ENCODE measurements at regions not wholly inside any gene's neighbourhood (a gene's known extent, or its start where the extent isn't known, plus 50 kb on each side); places are given as distances from the start of the nearest gene placed in this dataset.
A peak's percentile ranks its signal among the peaks of the same experiment; 100 is the strongest.

DNA sequence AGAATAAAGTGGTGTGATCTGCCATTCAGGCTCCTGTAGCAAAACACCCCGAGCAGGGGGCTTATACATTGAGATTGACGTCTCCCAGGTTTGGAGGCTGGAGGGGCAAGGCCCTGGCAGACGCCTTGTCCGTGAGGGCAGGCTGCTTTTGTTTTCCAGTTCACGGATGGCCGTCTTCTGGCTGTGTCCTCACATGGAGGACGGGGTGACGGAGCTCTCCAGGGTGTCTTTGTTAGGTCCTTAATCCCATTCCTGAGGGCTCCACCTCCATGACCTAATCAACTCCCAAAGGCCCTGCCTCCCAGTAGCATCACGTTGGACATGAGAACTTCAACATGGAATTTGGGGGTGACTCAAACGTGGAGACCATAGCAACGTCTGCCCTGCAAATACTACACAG is 147.7 kb downstream of the KIF26A start:
- Histone ChIP-seq H3K27me3 (ENCODE audit: insufficient read depth, low read length) (peaks cover 6% of the 10 kb centered on the region), H3K4me3 (ENCODE audit: low read length) (no peak overlapping the region), H3K9me3 (ENCODE audit: low read length) (no peaks in the 10 kb centered on the region), H3K36me3 (ENCODE audit: insufficient read depth, low read length) (no peaks in the 10 kb centered on the region), H2AFZ (ENCODE audit: low read depth, low read length) (no peak overlapping the region), H3K4me1 (ENCODE audit: insufficient read depth, low read length) (peaks cover 4% of the 10 kb centered on the region)

DNA sequence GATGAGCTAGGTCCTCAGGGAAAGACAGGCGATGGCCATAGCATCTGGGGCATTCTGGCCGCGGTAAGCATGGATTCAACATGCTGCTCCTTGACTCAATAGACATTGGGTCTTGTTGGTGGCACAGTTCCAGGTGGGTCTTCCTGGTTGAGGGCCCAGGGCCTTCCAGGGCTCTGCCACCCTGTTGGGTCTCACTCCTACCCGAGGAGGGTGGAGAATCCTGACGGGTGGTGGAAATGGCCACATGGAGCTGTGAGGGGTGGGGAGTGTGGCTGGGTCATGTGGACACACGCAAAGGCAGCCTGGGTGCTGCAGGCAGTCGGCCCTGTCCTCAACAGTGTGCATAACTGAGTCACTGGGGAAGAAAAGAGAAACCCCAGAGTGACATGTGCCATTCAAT is 148.1 kb downstream of the KIF26A start:
- Histone ChIP-seq H3K4me1 (ENCODE audit: insufficient read depth, low read length) (peaks cover 8% of the 10 kb centered on the region), H3K27me3 (ENCODE audit: insufficient read depth, low read length) (peaks cover 8% of the 10 kb centered on the region), H3K9me3 (ENCODE audit: low read length) (no peaks in the 10 kb centered on the region), H3K36me3 (ENCODE audit: insufficient read depth, low read length) (no peaks in the 10 kb centered on the region), H2AFZ (ENCODE audit: low read depth, low read length) (no peak overlapping the region), H3K4me3 (ENCODE audit: low read length) (no peak overlapping the region)

DNA sequence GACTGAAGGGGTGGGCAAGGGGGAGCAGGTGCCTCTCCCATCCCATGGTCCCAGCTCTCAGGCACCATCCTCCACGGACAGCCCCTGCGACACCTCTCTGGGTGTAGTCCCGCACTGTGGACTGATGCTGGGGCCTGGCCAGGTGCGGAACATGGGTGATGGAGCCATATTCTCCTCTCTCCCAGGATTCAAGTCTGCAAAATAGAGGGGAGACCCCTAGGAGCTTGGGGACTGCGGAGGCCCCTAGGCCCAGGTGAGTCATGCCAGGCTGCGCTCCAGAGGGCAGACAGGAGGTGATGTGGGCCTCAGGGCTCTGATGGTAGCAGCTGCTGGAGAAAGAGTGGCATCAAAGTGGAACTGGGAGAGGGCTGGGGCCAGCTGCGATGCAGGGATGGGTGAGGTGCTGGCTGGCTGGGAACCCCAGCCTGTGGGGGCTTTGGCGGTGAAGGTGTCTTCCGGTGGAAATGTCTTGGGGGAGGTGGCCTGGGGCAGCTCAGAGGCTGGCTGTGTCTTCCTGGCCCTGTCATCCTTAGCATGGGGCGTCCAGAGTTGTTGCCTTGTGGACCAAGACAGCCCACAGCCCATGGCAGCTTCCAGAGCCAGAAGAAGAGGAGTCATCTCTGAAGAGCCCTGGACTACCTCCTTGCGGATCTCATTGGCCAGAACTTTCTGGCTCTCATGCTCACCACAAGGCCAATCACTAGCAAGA is 149.1 kb downstream of the KIF26A start:
- no peaks in the 10 kb centered on the region for H3K36me3 ChIP-seq (ENCODE audit: insufficient read depth, low read length)
- H3K4me3 ChIP-seq (ENCODE audit: low read length), result no peak overlapping the region

DNA sequence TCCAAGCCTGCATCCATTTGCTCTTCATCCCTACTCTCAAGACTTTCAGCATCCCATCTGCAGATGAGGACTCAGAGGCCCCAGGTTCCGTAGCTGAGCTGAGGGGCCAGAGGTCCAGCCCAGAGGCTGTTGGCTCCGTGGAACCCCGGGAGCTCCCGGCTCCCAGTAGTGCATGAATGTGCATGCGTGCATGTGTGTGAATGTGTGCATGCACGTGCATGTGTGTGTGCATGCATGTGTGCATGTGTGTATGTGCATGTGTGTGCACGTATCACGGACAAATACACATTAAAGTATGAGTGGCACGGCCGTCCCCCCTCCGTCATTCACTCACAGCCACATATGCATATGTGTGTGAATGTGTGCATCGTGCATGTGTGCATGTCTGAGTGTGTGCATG is 149.9 kb downstream of the KIF26A start:
- peaks cover 12% of the 10 kb centered on the region for H3K4me1 ChIP-seq (ENCODE audit: insufficient read depth, low read length)
- H3K27me3 ChIP-seq (ENCODE audit: insufficient read depth, low read length), result peaks cover 8% of the 10 kb centered on the region
- H2AFZ ChIP-seq (ENCODE audit: low read depth, low read length), result no peak overlapping the region
- H3K36me3 ChIP-seq (ENCODE audit: insufficient read depth, low read length), result no peaks in the 10 kb centered on the region
- no peak overlapping the region for H3K4me3 ChIP-seq (ENCODE audit: low read length)
- H3K9me3 ChIP-seq (ENCODE audit: low read length), result no peaks in the 10 kb centered on the region

More for the DNA sequence above, 149.1 kb downstream of the KIF26A start:
- H3K4me1 ChIP-seq (ENCODE audit: insufficient read depth, low read length), result peaks cover 12% of the 10 kb centered on the region
- H2AFZ ChIP-seq (ENCODE audit: low read depth, low read length), result no peak overlapping the region
- H3K9me3 ChIP-seq (ENCODE audit: low read length), result no peaks in the 10 kb centered on the region
- peaks cover 8% of the 10 kb centered on the region for H3K27me3 ChIP-seq (ENCODE audit: insufficient read depth, low read length)

DNA sequence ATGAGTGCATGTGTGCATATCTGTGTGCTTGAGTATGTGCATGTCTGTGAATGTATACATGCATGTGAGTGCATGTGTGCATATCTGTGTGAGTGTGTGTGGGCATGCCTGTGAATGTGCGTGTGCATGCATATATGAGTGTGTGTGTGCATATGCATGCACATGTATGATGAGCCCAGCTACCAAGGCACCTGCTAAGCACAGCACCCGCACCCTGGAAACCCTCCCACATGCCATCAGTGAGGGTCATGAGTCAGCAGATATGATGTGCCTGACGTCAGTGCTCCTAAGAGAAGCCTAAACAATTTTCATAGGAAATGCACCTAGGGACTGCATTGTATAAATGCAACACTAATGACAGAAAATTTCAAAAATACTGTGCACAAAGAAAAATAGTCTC is 151.1 kb downstream of the KIF26A start:
- H2AFZ ChIP-seq (ENCODE audit: low read depth, low read length), result no peak overlapping the region
- no peaks in the 10 kb centered on the region for H3K9me3 ChIP-seq (ENCODE audit: low read length)
- no peak overlapping the region for H3K4me3 ChIP-seq (ENCODE audit: low read length)
- peaks cover 12% of the 10 kb centered on the region for H3K4me1 ChIP-seq (ENCODE audit: insufficient read depth, low read length)
- no peaks in the 10 kb centered on the region for H3K36me3 ChIP-seq (ENCODE audit: insufficient read depth, low read length)
- H3K27me3 ChIP-seq (ENCODE audit: insufficient read depth, low read length), result peaks cover 8% of the 10 kb centered on the region

DNA sequence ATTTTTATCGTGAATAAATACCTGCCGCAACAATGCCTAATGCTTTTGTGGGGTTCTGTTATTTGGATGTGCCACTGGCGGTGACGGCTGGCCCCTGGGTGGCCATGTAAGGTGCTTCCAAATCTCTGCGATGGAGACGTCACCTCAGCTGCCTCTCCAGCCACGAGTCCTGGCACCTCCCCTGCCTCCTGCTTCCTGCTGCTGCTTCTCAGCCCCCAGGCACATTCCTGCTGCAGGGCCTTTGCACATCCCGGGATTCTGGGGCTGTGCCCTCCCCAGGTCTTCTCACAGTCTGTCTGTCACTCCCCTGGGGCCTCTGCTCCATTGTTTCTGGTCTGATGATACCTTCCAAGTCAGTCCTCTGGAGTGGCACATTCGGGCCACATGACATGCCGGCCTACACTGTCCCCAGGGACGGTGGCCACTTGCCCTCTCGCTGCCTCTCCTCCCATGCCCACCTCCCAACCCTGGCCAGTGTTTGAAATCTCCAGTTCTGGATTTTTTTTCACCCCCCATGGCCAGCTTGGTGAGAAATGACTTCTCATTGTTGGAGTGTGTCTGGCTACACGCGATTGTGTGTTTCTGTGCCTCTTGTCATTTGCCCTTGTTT is 151.8 kb downstream of the KIF26A start:
- Histone ChIP-seq H3K4me1 (ENCODE audit: insufficient read depth, low read length) (peaks cover 12% of the 10 kb centered on the region), H3K9me3 (ENCODE audit: low read length) (no peaks in the 10 kb centered on the region), H3K27me3 (ENCODE audit: insufficient read depth, low read length) (peaks cover 8% of the 10 kb centered on the region), H3K4me3 (ENCODE audit: low read length) (no peak overlapping the region), H2AFZ (ENCODE audit: low read depth, low read length) (no peak overlapping the region), H3K36me3 (ENCODE audit: insufficient read depth, low read length) (no peaks in the 10 kb centered on the region)

DNA sequence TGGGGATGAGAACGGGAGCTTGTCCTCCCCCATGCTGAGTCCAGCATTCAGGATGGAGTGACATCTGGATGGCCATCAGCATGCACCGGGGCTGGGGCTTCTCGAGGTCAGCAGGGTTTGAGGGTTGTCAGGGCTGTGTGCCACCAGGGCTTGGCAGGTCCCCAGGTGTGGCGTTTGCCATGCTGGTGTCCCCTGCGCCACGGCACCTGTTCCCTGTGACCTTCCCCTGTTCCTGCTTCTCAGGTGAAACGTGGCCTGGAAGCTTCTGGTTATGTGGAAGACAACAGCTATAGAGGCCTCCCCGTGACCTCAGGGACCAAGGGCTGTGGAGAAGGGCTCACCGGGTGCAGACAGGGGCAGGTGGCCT is 152.4 kb downstream of the KIF26A start:
- Histone ChIP-seq H3K4me1 (ENCODE audit: insufficient read depth, low read length) (peaks cover 12% of the 10 kb centered on the region), H3K36me3 (ENCODE audit: insufficient read depth, low read length) (no peaks in the 10 kb centered on the region), H2AFZ (ENCODE audit: low read depth, low read length) (no peak overlapping the region), H3K9me3 (ENCODE audit: low read length) (no peaks in the 10 kb centered on the region), H3K4me3 (ENCODE audit: low read length) (no peak overlapping the region), H3K27me3 (ENCODE audit: insufficient read depth, low read length) (peaks cover 9% of the 10 kb centered on the region)

DNA sequence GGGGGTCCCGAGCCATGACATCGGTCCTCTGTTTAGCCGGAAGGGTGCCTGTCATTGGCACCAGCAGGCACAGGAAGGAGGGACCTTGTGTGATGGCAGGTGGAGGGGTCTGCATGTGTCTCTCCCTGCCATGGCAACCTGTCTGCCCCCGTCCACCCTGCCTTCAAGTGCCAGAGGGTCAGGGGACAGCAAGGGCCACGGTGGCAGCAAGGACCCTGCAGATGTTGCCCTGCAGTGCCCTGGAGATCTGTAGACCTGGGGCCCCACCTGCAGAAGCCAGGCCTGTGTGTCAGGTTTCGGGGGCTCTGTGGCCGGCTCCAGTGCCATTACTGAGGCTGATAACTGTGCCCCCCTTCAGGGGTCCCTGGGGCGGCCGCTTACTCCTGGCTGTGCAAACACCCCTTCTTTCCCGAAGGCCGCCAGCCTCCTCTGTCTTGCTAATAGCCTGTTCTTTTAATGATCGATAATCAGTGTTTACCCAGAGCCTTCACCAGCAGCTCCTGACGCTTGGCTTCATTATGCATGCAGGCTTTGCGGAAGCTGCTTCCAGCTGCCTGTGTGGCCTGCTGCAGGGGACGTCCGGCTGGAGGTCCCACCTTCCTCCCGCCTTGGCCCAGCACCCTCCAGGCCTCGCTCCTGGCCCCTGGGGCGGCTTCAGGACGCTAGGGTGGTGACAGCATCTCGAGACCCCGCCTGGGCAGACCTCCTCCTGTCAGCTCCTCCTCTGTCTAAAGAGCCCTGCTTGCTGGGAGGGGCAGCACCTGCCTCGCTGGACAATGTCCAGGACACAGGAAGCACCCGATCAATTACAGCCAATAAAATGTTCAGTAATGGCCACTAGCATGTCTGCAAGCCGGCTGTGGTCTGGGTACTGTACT is 153.0 kb downstream of the KIF26A start:
- peaks cover 12% of the 10 kb centered on the region for H3K4me1 ChIP-seq (ENCODE audit: insufficient read depth, low read length)
- H3K9me3 ChIP-seq (ENCODE audit: low read length), result no peaks in the 10 kb centered on the region
- H3K4me3 ChIP-seq (ENCODE audit: low read length), result peak overlapping the region; percentile 11
- peaks cover 12% of the 10 kb centered on the region for H3K27me3 ChIP-seq (ENCODE audit: insufficient read depth, low read length)
- peak overlapping the region; percentile 21 for H2AFZ ChIP-seq (ENCODE audit: low read depth, low read length)
- no peaks in the 10 kb centered on the region for H3K36me3 ChIP-seq (ENCODE audit: insufficient read depth, low read length)

DNA sequence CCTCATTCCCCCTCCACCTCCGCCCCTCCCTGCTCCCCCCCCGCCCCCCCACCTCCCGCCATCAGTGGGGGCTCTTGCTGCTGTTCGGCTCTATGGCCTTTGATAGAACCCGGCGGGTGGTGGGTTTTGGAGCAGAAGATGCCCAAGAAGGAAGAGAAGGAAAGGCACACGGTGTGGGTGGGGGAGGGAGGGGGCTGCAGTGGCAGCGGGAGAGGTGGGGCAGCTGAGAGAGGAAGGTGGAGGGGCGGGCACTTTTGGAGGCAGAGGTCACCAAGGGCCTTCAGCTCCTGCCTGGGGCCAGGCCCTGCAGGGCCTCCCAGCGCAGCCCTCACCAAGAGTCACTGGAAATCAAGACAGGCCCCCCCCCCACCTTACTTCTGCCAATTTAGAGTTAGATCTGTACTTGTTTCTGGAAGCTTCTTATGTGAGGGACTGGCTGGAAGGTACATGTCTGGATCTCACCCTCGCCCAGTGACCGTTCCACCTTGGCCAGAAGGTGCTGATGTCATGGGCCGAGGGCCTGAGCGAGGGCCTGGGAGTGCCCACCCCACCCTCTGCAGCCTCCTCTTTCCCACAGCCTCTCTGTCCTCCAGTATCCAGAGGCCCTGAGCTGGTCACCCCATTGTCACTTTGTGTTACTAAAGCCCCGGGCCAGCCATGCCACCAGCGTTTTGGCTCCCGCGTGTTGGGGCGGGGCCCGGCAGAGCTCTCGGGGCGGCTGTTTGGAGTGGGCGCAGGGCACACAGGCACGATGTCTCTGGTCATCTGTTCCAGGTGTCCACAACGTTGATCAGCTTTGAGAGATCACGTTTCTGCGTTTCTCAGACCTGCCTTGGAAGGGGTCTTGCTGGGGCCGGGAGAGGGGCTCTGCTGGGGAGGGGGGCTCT is 153.9 kb downstream of the KIF26A start:
- H3K4me3 ChIP-seq (ENCODE audit: low read length), result no peak overlapping the region
- peaks cover 12% of the 10 kb centered on the region for H3K4me1 ChIP-seq (ENCODE audit: insufficient read depth, low read length)
- no peak overlapping the region for H2AFZ ChIP-seq (ENCODE audit: low read depth, low read length)
- H3K9me3 ChIP-seq (ENCODE audit: low read length), result no peaks in the 10 kb centered on the region
- H3K36me3 ChIP-seq (ENCODE audit: insufficient read depth, low read length), result no peaks in the 10 kb centered on the region
- H3K27me3 ChIP-seq (ENCODE audit: insufficient read depth, low read length), result peaks cover 12% of the 10 kb centered on the region

DNA sequence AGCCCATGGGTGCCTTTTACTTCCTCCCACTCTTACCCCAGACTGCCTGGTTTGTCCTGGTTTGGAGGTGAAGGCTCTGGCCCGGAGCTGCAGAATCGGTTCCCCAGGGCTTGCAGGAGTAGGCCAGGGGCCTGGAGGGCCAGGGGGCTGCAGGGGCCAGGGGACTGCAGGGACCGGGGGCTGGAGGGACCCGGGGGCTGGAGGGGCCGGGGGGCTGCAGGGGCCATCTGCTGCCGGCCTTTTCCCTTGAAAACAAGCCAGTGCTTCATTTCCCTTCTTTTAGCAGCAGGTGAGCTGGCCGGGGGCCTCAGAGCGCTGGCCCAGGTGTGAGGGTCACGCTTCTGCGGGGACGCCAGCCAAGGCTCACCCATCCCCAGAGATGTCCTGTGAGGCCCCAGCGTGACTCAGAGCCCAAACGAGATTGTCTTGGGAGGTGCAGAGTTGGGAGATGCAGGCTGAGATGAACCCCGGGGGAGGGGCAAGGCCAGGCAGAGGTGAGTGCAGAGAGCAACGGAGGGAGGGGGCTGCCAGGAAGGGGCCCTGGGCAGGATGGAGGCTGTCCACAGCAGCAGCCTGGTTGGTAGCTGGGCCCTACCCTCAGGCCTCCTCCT is 154.9 kb downstream of the KIF26A start:
- H3K36me3 ChIP-seq (ENCODE audit: insufficient read depth, low read length), result no peaks in the 10 kb centered on the region
- H3K27me3 ChIP-seq (ENCODE audit: insufficient read depth, low read length), result peaks cover 12% of the 10 kb centered on the region
- no peak overlapping the region for H3K4me3 ChIP-seq (ENCODE audit: low read length)

DNA sequence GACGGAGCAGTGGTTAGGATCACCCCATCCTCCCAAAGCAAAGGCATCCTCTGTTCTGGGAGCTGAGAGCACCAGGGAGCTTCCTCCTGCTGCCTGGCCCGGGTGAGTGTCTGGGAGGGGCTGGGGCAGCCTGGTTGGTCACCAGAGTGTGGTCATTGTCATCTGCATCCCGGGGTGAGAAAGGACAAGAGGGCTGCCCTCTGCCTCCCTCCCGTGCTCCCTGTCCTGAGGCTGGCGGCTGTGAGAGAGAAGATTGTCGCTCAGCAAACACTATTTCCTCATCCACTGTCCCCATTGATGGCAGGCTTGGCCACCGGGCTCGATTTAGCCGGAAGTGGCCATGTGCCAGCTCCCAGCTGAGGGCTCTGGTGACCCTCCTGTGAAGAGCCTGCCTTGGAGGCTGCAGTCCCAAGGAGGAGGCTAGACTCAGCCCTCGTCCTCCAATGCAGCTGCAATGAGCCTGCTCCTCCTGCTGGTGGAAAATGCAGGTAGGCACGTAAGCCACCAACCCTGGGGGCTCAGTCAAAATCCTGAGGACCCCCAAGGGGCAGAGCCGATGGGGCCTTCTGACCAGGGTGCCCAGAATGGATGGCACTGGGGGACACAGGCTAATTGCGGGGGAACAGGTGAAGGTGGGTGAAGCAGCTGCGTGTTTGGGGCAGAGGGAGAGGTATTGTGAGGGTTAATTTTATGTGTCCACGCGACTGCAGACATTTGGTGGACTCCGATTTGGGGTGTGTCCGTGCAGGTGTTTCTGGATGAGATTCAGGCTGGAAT is 155.7 kb downstream of the KIF26A start:
- H3K4me1 ChIP-seq (ENCODE audit: insufficient read depth, low read length), result peaks cover 12% of the 10 kb centered on the region
- peaks cover 2% of the 10 kb centered on the region for H3K9me3 ChIP-seq (ENCODE audit: low read length)
- no peak overlapping the region for H3K4me3 ChIP-seq (ENCODE audit: low read length)
- no peaks in the 10 kb centered on the region for H3K36me3 ChIP-seq (ENCODE audit: insufficient read depth, low read length)
- H2AFZ ChIP-seq (ENCODE audit: low read depth, low read length), result no peak overlapping the region
- H3K27me3 ChIP-seq (ENCODE audit: insufficient read depth, low read length), result peaks cover 12% of the 10 kb centered on the region

More for the DNA sequence above, 154.9 kb downstream of the KIF26A start:
- no peak overlapping the region for H2AFZ ChIP-seq (ENCODE audit: low read depth, low read length)
- H3K9me3 ChIP-seq (ENCODE audit: low read length), result peaks cover under 1% of the 10 kb centered on the region
- H3K4me1 ChIP-seq (ENCODE audit: insufficient read depth, low read length), result peaks cover 12% of the 10 kb centered on the region

DNA sequence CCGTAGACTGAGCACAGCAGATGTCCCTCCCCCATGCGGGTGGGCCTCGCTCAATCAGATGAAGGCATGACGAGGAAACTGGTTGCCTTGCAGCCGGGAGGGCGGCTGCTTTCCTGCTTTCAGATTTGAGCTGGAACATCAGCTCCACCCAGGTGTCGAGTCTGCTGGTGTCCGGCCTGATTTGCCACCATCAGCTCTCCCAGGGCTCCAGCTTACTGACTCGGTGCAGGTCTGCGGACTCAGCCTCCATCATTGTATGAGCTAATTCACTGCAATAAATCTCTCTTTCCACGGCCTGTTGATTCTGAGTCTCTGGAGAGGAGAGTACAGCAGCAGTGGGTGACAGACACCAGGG is 156.2 kb downstream of the KIF26A start:
- Histone ChIP-seq H2AFZ (ENCODE audit: low read depth, low read length) (no peak overlapping the region), H3K36me3 (ENCODE audit: insufficient read depth, low read length) (no peaks in the 10 kb centered on the region), H3K9me3 (ENCODE audit: low read length) (peaks cover 2% of the 10 kb centered on the region), H3K27me3 (ENCODE audit: insufficient read depth, low read length) (peaks cover 12% of the 10 kb centered on the region), H3K4me3 (ENCODE audit: low read length) (no peak overlapping the region), H3K4me1 (ENCODE audit: insufficient read depth, low read length) (peaks cover 12% of the 10 kb centered on the region)

Data from neuron (in vitro differentiated cells).